Astrocyte (in vitro differentiated cells and primary cell): ENCODE measurements at regions not wholly inside any gene's neighbourhood (a gene's known extent, or its start where the extent isn't known, plus 50 kb on each side); places are given as distances from the start of the nearest gene placed in this dataset.

Source experiments
- CTCF ChIP-seq: IDR thresholded peaks from 2 replicates; pipeline ENCODE4 v1.5.1; 2011; ENCODE audit warnings: low read depth, mild to moderate bottlenecking, inconsistent platforms, low read length, moderate library complexity; ENCODE audit not compliant: insufficient read depth
- EZH2 ChIP-seq: IDR thresholded peaks from 2 replicates; pipeline ENCODE4 v1.6.1; 2012; ENCODE audit warnings: mild to moderate bottlenecking, low read length, inconsistent platforms; ENCODE audit not compliant: insufficient read depth

- TF ChIP-seq CTCF (no peak), EZH2 (no peak)
These were observed 1434.7 kb downstream of the SLITRK1 start for GRCh38 chr13:82447416-82448077.
